HFFc6 (cell line): ENCODE measurements at regions not wholly inside any gene's neighbourhood (a gene's known extent, or its start where the extent isn't known, plus 50 kb on each side); places are given as distances from the start of the nearest gene placed in this dataset.
"Not testable (repeated sequence)": the region's sequence is repeated elsewhere in the genome, so short reads cannot be mapped to it uniquely, and the experiment has no call there.

Experiments used
- DNase-seq: peaks from one replicate; pipeline ENCODE4 v3.0.0-alpha.2; 2018
- H3K27ac Mint-ChIP-seq: 2 replicates; pipeline ENCODE4 v1.8.0; 2020; ENCODE audit warnings: mild to moderate bottlenecking, mixed read lengths
- H3K27me3 Mint-ChIP-seq: 2 replicates; pipeline ENCODE4 v1.8.0; 2021; ENCODE audit warnings: mild to moderate bottlenecking, moderate library complexity, mixed read lengths; ENCODE audit not compliant: insufficient read depth
- H3K36me3 Mint-ChIP-seq: 2 replicates; pipeline ENCODE4 v1.8.0; 2021; ENCODE audit warnings: low read depth, mixed read lengths
- H3K4me1 Mint-ChIP-seq: 2 replicates; pipeline ENCODE4 v1.8.0; 2020; ENCODE audit warnings: low read depth, mixed read lengths
- H3K4me3 Mint-ChIP-seq: 2 replicates; pipeline ENCODE4 v1.8.0; 2020; ENCODE audit warnings: mild to moderate bottlenecking, moderate library complexity, mixed read lengths
- H3K9me3 Mint-ChIP-seq: 2 replicates; pipeline ENCODE4 v1.8.0; 2020; ENCODE audit warnings: mild to moderate bottlenecking, mixed read lengths
- TF ChIP-seq, protein P1 (sequence below): fragments of 200-600 bp; sonication (generic); IDR thresholded peaks from 2 replicates; pipeline ENCODE4 v1.5.0; 2021; ENCODE audit warnings: antibody characterized with exemption, mild to moderate bottlenecking

DNA sequence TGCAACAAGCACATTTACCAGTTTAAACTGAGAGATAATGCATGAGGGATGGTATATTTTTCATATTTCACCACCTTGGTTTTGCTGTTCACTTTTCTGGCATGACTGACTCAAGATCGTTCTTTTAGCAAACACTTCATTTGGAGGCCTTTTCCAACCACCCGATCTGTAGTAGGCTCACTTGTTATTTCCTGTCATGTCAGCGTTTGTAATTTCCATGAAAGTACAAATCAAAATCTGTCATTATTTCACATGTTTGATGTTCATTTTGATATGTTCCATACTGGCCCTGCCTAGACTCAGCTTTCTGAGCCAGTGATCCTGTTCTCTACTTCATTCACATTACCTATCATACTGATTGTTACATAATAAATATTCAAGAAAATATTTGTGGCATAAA lies 1888.3 kb upstream of the PCDH7 start:
- Mint-ChIP-seq H3K9me3 (peaks cover 8% of the 10 kb centered on the region; the same call in 1 of the 2 replicates), H3K27me3 (peaks cover 1% of the 10 kb centered on the region; the same call in 1 of the 2 replicates), H3K4me3 (no peak overlapping the region), H3K36me3 (no peaks in the 10 kb centered on the region), H3K4me1 (peaks cover 14% of the 10 kb centered on the region), H3K27ac (no peak overlapping the region)
- TF ChIP-seq, protein P1, sequence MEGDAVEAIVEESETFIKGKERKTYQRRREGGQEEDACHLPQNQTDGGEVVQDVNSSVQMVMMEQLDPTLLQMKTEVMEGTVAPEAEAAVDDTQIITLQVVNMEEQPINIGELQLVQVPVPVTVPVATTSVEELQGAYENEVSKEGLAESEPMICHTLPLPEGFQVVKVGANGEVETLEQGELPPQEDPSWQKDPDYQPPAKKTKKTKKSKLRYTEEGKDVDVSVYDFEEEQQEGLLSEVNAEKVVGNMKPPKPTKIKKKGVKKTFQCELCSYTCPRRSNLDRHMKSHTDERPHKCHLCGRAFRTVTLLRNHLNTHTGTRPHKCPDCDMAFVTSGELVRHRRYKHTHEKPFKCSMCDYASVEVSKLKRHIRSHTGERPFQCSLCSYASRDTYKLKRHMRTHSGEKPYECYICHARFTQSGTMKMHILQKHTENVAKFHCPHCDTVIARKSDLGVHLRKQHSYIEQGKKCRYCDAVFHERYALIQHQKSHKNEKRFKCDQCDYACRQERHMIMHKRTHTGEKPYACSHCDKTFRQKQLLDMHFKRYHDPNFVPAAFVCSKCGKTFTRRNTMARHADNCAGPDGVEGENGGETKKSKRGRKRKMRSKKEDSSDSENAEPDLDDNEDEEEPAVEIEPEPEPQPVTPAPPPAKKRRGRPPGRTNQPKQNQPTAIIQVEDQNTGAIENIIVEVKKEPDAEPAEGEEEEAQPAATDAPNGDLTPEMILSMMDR = no peak
- no peak for DNase-seq

- H3K4me1 Mint-ChIP-seq = peaks cover 10% of the 10 kb centered on the region
- no peaks in the 10 kb centered on the region for H3K36me3 Mint-ChIP-seq
- H3K9me3 Mint-ChIP-seq = peaks cover 8% of the 10 kb centered on the region; the same call in 1 of the 2 replicates
- H3K27me3 Mint-ChIP-seq = no peaks in the 10 kb centered on the region
- no peak overlapping the region for H3K4me3 Mint-ChIP-seq
- TF ChIP-seq, protein P1 = no peak
- DNase-seq = no peak
- H3K27ac Mint-ChIP-seq = no peak overlapping the region
These were observed 1887.7 kb upstream of the PCDH7 start for GRCh38 chr4:28832444-28832843.

GRCh38 chr4:28834120-28834519 lies 1886.0 kb upstream of the PCDH7 start:
- DNase-seq = no peak
- Mint-ChIP-seq H3K27ac (no peak overlapping the region), H3K27me3 (no peaks in the 10 kb centered on the region), H3K36me3 (no peaks in the 10 kb centered on the region), H3K4me3 (no peak overlapping the region), H3K4me1 (peaks cover 9% of the 10 kb centered on the region), H3K9me3 (peaks cover under 1% of the 10 kb centered on the region; the same call in 1 of the 2 replicates)
- TF ChIP-seq, protein P1 = no peak

- Mint-ChIP-seq H3K36me3 (no peaks in the 10 kb centered on the region), H3K4me3 (no peak overlapping the region), H3K4me1 (peaks cover 9% of the 10 kb centered on the region), H3K27ac (no peak overlapping the region), H3K27me3 (no peaks in the 10 kb centered on the region), H3K9me3 (no peaks in the 10 kb centered on the region)
- DNase-seq = no peak
- TF ChIP-seq, protein P1 = no peak
These were observed 1884.7 kb upstream of the PCDH7 start for GRCh38 chr4:28835501-28835900.

- Mint-ChIP-seq H3K4me3 (no peak overlapping the region), H3K4me1 (peaks cover 10% of the 10 kb centered on the region; the same call in 1 of the 2 replicates), H3K36me3 (no peaks in the 10 kb centered on the region), H3K27me3 (no peaks in the 10 kb centered on the region), H3K9me3 (no peaks in the 10 kb centered on the region), H3K27ac (no peak overlapping the region)
- DNase-seq = no peak
- TF ChIP-seq, protein P1 = no peak
These were observed 1877.9 kb upstream of the PCDH7 start for GRCh38 chr4:28842271-28842670.

- no peaks in the 10 kb centered on the region for H3K36me3 Mint-ChIP-seq
- H3K27ac Mint-ChIP-seq = no peak overlapping the region
- TF ChIP-seq, protein P1 = no peak
- no peak for DNase-seq
- H3K4me3 Mint-ChIP-seq = no peak overlapping the region
- no peaks in the 10 kb centered on the region for H3K9me3 Mint-ChIP-seq
- peaks cover 10% of the 10 kb centered on the region; the same call in 1 of the 2 replicates for H3K4me1 Mint-ChIP-seq
- H3K27me3 Mint-ChIP-seq = no peaks in the 10 kb centered on the region
These were observed 1875.0 kb upstream of the PCDH7 start for GRCh38 chr4:28845158-28845557.

- not testable (repeated sequence) for DNase-seq, H3K27ac Mint-ChIP-seq, H3K9me3 Mint-ChIP-seq, H3K4me3 Mint-ChIP-seq, H3K4me1 Mint-ChIP-seq, H3K36me3 Mint-ChIP-seq, H3K27me3 Mint-ChIP-seq
These were observed 1863.1 kb upstream of the PCDH7 start for GRCh38 chr4:28857028-28857427.
